SK-N-SH (cell line): ENCODE measurements at regions not wholly inside any gene's neighbourhood (a gene's known extent, or its start where the extent isn't known, plus 50 kb on each side); places are given as distances from the start of the nearest gene placed in this dataset.

Experiments
- CTCF ChIA-PET: fragments of 300-600, 350-600 bp; formaldehyde crosslinking; extraction: SDS; loops from one replicate; lab custom pipeline; 2021; lab: Yijun Ruan, JAX
- POLR2A ChIA-PET: fragments of 350-600 bp; sonication (Branson Sonifier 250); formaldehyde crosslinking; extraction: SDS; loops from one replicate; lab custom pipeline; 2020; ENCODE audit warnings: antibody characterized with exemption, inconsistent platforms; lab: Yijun Ruan, JAX
- DNase-seq: peaks from one replicate; pipeline ENCODE4 v3.0.0; 2012
- H2AFZ ChIP-seq: fragments of 200-600 bp; sonication (generic); 2 replicates; pipeline ENCODE4 v1.8.1; 2016; ENCODE audit warnings: antibody characterized with exemption, mild to moderate bottlenecking, low read depth
- H3F3A ChIP-seq: fragments of 200-600 bp; sonication (generic); replicated peaks from 2 replicates; pipeline ENCODE3; 2016; ENCODE audit warnings: antibody characterized with exemption, mild to moderate bottlenecking; ENCODE audit not compliant: insufficient read depth
- H3K27ac ChIP-seq, 2 experiments: fragments of 200-500 bp in 1 of 2; fragments of 200-600 bp in 1 of 2; sonication (Bioruptor generic) in 1 of 2; sonication (generic), shearing (Covaris generic) in 1 of 2; 2 replicates each; pipeline versions ENCODE4 v1.5.1 to v1.6.1; 2014 to 2016; ENCODE audit warnings: low read depth in 2 of 2, inconsistent platforms in 1 of 2, low read length in 1 of 2, mild to moderate bottlenecking in 1 of 2, mixed read lengths in 1 of 2
- H3K27me3 ChIP-seq: fragments of 200-600 bp; sonication (generic), shearing (Covaris generic); 2 replicates; pipeline ENCODE4 v1.6.1; 2016; ENCODE audit warnings: mixed run types; ENCODE audit not compliant: insufficient read depth
- H3K36me3 ChIP-seq, 2 experiments: fragments of 200-500 bp in 1 of 2; fragments of 200-600 bp in 1 of 2; sonication (Bioruptor generic) in 1 of 2; sonication (generic) in 1 of 2; replicated peaks in 1 of 2; 2 replicates each; pipeline versions ENCODE3 to v1.5.1; 2014 to 2016; ENCODE audit warnings: low read length in 1 of 2, mild to moderate bottlenecking in 1 of 2; ENCODE audit not compliant: insufficient read depth in 2 of 2, control insufficient read depth in 1 of 2
- H3K4me1 ChIP-seq, 2 experiments: fragments of 200-500 bp in 1 of 2; fragments of 200-600 bp in 1 of 2; sonication (Bioruptor generic) in 1 of 2; sonication (generic), shearing (Covaris generic) in 1 of 2; 2 replicates each; pipeline versions ENCODE4 v1.5.1 to v1.6.1; 2014 to 2016; ENCODE audit warnings: low read depth in 1 of 2, low read length in 1 of 2, mixed run types in 1 of 2; ENCODE audit not compliant: insufficient read depth in 2 of 2, control insufficient read depth in 1 of 2
- H3K4me2 ChIP-seq: fragments of 200-600 bp; sonication (generic), shearing (Covaris generic); 2 replicates; pipeline ENCODE4 v1.6.1; 2017; ENCODE audit warnings: mixed run types
- H3K4me3 ChIP-seq, 2 experiments: fragments of 200-500 bp in 1 of 2; fragments of 200-600 bp in 1 of 2; sonication (Bioruptor generic) in 1 of 2; sonication (generic), shearing (Covaris generic) in 1 of 2; 2 replicates each; pipeline versions ENCODE4 v1.5.1 to v1.8.1; 2014 to 2016; ENCODE audit warnings: low read depth in 2 of 2, inconsistent platforms in 1 of 2, low read length in 1 of 2, mild to moderate bottlenecking in 1 of 2, mixed read lengths in 1 of 2, moderate library complexity in 1 of 2
- H3K79me2 ChIP-seq: fragments of 200-600 bp; sonication (generic); 2 replicates; pipeline ENCODE4 v1.8.1; 2017; ENCODE audit warnings: mild to moderate bottlenecking; ENCODE audit not compliant: insufficient read depth
- H3K9ac ChIP-seq: fragments of 200-600 bp; sonication (generic); 2 replicates; pipeline ENCODE4 v1.6.1; 2017; ENCODE audit warnings: mixed run types
- H3K9me2 ChIP-seq: fragments of 200-600 bp; sonication (generic); 2 replicates; pipeline ENCODE4 v1.6.1; 2017; ENCODE audit warnings: mixed run types
- H3K9me3 ChIP-seq: fragments of 200-600 bp; sonication (generic); 2 replicates; pipeline ENCODE4 v1.6.1; 2017; ENCODE audit warnings: mixed run types, mild to moderate bottlenecking, moderate library complexity
- H4K20me1 ChIP-seq: fragments of 200-600 bp; sonication (generic); 2 replicates; pipeline ENCODE4 v1.6.1; 2017; ENCODE audit warnings: mild to moderate bottlenecking, mixed run types; ENCODE audit not compliant: insufficient read depth
- FOSL2 ChIP-seq: IDR thresholded peaks from 2 replicates; pipeline ENCODE4 v1.4.0; 2012; ENCODE audit warnings: low read depth, mild to moderate bottlenecking, moderate library complexity, borderline replicate concordance
- FOXJ3 ChIP-seq: sonication (generic); formaldehyde crosslinking; IDR thresholded peaks from 2 replicates; pipeline ENCODE4 v1.5.1; 2020; ENCODE audit warnings: mild to moderate bottlenecking, missing genetic modification reagents
- FOXM1 ChIP-seq: IDR thresholded peaks from 2 replicates; pipeline ENCODE4 v1.4.0; 2012; ENCODE audit warnings: low read depth, mild to moderate bottlenecking
- GABPA ChIP-seq: IDR thresholded peaks from 2 replicates; pipeline ENCODE4 v1.4.0; 2012; ENCODE audit warnings: low read depth, mild to moderate bottlenecking
- GATA2 ChIP-seq: sonication (generic); formaldehyde crosslinking; IDR thresholded peaks from 2 replicates; pipeline ENCODE4 v1.5.0; 2020; ENCODE audit warnings: mild to moderate bottlenecking, missing genetic modification reagents
- JUND ChIP-seq: IDR thresholded peaks from 2 replicates; pipeline ENCODE4 v1.4.0; 2012
- MAX ChIP-seq: IDR thresholded peaks from 2 replicates; pipeline ENCODE4 v1.4.0; 2012; ENCODE audit warnings: low read depth
- MEF2A ChIP-seq: IDR thresholded peaks from 2 replicates; pipeline ENCODE4 v1.4.0; 2012; ENCODE audit warnings: low read depth, borderline replicate concordance
- MXI1 ChIP-seq: IDR thresholded peaks from 2 replicates; pipeline ENCODE4 v1.6.1; 2012; ENCODE audit warnings: mild to moderate bottlenecking, low read depth, low read length, improper control_type of control experiment
- NFIC ChIP-seq: IDR thresholded peaks from 2 replicates; pipeline ENCODE4 v1.4.0; 2012; ENCODE audit warnings: borderline replicate concordance
- NRF1 ChIP-seq: IDR thresholded peaks from 2 replicates; pipeline ENCODE4 v1.6.1; 2012; ENCODE audit warnings: low read depth, mild to moderate bottlenecking, low read length
- RCOR1 ChIP-seq: fragments of 150-350 bp; IDR thresholded peaks from 2 replicates; pipeline ENCODE4 v1.6.1; 2017; ENCODE audit warnings: antibody characterized with exemption, low read length
- REST ChIP-seq: IDR thresholded peaks from 2 replicates; pipeline ENCODE4 v1.6.1; 2012; ENCODE audit warnings: mild to moderate bottlenecking, low read depth, low read length, moderate library complexity
- RFX5 ChIP-seq: IDR thresholded peaks from 2 replicates; pipeline ENCODE4 v1.6.1; 2012; ENCODE audit warnings: mild to moderate bottlenecking, improper control_type of control experiment, low read length
- SIN3A ChIP-seq: IDR thresholded peaks from 2 replicates; pipeline ENCODE4 v1.6.1; 2012; ENCODE audit warnings: low read depth, mild to moderate bottlenecking, low read length, moderate library complexity, borderline replicate concordance
- TAF1 ChIP-seq: IDR thresholded peaks from 2 replicates; pipeline ENCODE4 v1.6.1; 2012; ENCODE audit warnings: low read depth, mild to moderate bottlenecking, low read length, moderate library complexity, borderline replicate concordance
- TCF12 ChIP-seq: IDR thresholded peaks from 2 replicates; pipeline ENCODE4 v1.4.0; 2012
- TEAD4 ChIP-seq: IDR thresholded peaks from 2 replicates; pipeline ENCODE4 v1.4.0; 2012; ENCODE audit warnings: mild to moderate bottlenecking, borderline replicate concordance; ENCODE audit not compliant: insufficient read depth
- USF1 ChIP-seq: IDR thresholded peaks from 2 replicates; pipeline ENCODE4 v1.4.0; 2012; ENCODE audit warnings: low read depth, borderline replicate concordance
- WGBS: methylation state at CpG from one replicate; pipeline ENCODE4 v1.1.6; 2017; ENCODE audit warnings: low lambda C conversion rate; 5-methylcytosine and 5-hydroxymethylcytosine counted together
- TF ChIP-seq, protein P1 (sequence below): fragments of 200-600 bp; sonication (generic); IDR thresholded peaks from 2 replicates; pipeline ENCODE4 v1.6.1; 2017; ENCODE audit warnings: antibody characterized with exemption, mild to moderate bottlenecking, moderate library complexity

DNA sequence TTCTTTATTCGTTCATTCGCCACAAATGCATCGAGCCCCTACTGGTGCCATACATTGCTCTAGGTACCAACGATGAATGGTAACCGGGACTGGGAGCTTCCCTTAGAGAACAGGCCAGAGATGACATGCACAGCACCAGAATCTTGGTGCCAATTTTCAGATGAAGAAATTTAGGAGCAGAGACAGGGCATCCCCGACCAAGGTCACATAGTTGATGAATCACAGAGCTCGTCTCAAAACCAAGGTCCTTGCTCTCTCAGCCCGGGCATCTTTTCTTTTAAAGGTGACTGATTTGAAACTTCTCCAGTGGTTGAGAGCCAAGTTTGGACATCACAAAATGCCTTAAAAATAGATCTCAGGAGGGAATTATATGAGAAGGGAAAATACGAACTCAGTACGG is 73.2 kb upstream of the C16orf82 start:
- no peak overlapping the region for H3K4me3 ChIP-seq
- H2AFZ ChIP-seq: no peak overlapping the region
- no peaks in the 10 kb centered on the region for H3F3A ChIP-seq
- 15% methylated on average over 10 of the region's 10 CpGs for WGBS
- DNase-seq: no peak
- H3K9me3 ChIP-seq: no peaks in the 10 kb centered on the region
- POLR2A ChIA-PET: no interaction called here
- H3K9ac ChIP-seq: no peak overlapping the region
- H3K36me3 ChIP-seq: no peaks in the 10 kb centered on the region
- TF ChIP-seq JUND (no peak), GATA2 (CRISPR knock-in tag) (no peak), NRF1 (no peak), MAX (no peak), RFX5 (no peak), MEF2A (no peak), FOSL2 (no peak), GABPA (no peak), TEAD4 (no peak), NFIC (no peak), FOXJ3 (CRISPR knock-in tag) (no peak), TAF1 (no peak), TCF12 (no peak), RCOR1 (no peak), SIN3A (no peak), USF1 (no peak), MXI1 (no peak)
- TF ChIP-seq, protein P1, sequence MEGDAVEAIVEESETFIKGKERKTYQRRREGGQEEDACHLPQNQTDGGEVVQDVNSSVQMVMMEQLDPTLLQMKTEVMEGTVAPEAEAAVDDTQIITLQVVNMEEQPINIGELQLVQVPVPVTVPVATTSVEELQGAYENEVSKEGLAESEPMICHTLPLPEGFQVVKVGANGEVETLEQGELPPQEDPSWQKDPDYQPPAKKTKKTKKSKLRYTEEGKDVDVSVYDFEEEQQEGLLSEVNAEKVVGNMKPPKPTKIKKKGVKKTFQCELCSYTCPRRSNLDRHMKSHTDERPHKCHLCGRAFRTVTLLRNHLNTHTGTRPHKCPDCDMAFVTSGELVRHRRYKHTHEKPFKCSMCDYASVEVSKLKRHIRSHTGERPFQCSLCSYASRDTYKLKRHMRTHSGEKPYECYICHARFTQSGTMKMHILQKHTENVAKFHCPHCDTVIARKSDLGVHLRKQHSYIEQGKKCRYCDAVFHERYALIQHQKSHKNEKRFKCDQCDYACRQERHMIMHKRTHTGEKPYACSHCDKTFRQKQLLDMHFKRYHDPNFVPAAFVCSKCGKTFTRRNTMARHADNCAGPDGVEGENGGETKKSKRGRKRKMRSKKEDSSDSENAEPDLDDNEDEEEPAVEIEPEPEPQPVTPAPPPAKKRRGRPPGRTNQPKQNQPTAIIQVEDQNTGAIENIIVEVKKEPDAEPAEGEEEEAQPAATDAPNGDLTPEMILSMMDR: no peak
- TF ChIP-seq, all 33 proteins: peak for 0
- CTCF ChIA-PET: no interaction called here
- H3K79me2 ChIP-seq: no peaks in the 10 kb centered on the region
- H3K9me2 ChIP-seq: no peaks in the 10 kb centered on the region
- H3K4me2 ChIP-seq: no peak overlapping the region
- H3K4me1 ChIP-seq: no peaks in the 10 kb centered on the region
- H4K20me1 ChIP-seq: no peaks in the 10 kb centered on the region
- no peaks in the 10 kb centered on the region for H3K27me3 ChIP-seq
- no peak overlapping the region for H3K27ac ChIP-seq

DNA sequence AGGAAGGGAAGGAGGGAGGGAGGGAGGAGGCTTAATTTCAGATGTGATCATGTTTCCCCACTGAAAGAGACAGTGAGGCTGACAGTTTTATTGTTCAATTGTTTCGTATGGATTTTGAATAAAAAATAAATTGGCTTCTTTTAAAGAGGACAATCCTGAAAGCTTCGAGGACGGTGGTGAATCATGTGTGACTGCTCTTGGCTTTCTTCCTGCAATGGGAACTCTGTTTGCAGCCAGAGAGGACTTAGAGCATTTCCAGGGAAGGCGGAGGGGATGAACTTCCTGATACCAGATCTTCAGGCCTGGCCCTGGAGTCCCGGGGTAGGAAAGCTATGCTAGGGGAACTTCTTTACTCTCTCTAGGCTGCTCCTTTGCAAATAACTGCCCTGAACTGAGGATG is 72.8 kb upstream of the C16orf82 start:
- no peaks in the 10 kb centered on the region for H4K20me1 ChIP-seq
- no peaks in the 10 kb centered on the region for H3K4me1 ChIP-seq
- DNase-seq: no peak
- no peaks in the 10 kb centered on the region for H3K9me3 ChIP-seq
- H3K27me3 ChIP-seq: no peaks in the 10 kb centered on the region
- 4% methylated on average over 5 of the region's 5 CpGs for WGBS
- no peaks in the 10 kb centered on the region for H3K79me2 ChIP-seq
- no peaks in the 10 kb centered on the region for H3F3A ChIP-seq
- no peaks in the 10 kb centered on the region for H3K9me2 ChIP-seq
- H3K4me2 ChIP-seq: no peak overlapping the region
- no peak overlapping the region for H2AFZ ChIP-seq
- TF ChIP-seq FOXM1 (no peak), JUND (no peak), REST (no peak)
- TF ChIP-seq, protein P1: no peak
- POLR2A ChIA-PET: no interaction called here
- H3K36me3 ChIP-seq: no peaks in the 10 kb centered on the region
- CTCF ChIA-PET: no interaction called here
- no peak overlapping the region for H3K9ac ChIP-seq
- no peak overlapping the region for H3K27ac ChIP-seq
- no peak overlapping the region for H3K4me3 ChIP-seq
